Stomach (tissue), 8 donors: ENCODE measurements at regions not wholly inside any gene's neighbourhood (a gene's known extent, or its start where the extent isn't known, plus 50 kb on each side); places are given as distances from the start of the nearest gene placed in this dataset.

Experiments used
- DNase-seq, 2 donors: peaks; one replicate each; pipeline versions ENCODE4 v3.0.0 to v3.0.0-alpha.2; 2013 to 2019
- H3K27ac ChIP-seq, 5 donors: fragments of 200-600 bp in 4 of 5; sonication (generic) in 4 of 5; one replicate each; pipeline ENCODE4 v1.5.1; 2013 to 2019; ENCODE audit warnings: mild to moderate bottlenecking in 1 of 5, moderate library complexity in 1 of 5
- H3K27me3 ChIP-seq, 3 donors: fragments of 200-600 bp; sonication (generic); one replicate each; pipeline ENCODE4 v1.5.1; 2017 to 2019; ENCODE audit warnings: mixed run types in 1 of 3
- H3K36me3 ChIP-seq, 4 donors: fragments of 200-600 bp; sonication (generic); 1 replicate in 3 of 4; 2 replicates in 1 of 4; pipeline ENCODE4 v1.5.1; 2016 to 2019
- H3K4me1 ChIP-seq, 4 donors: fragments of 200-600 bp; sonication (generic); one replicate each; pipeline ENCODE4 v1.5.1; 2016 to 2019
- H3K4me3 ChIP-seq, 4 donors: fragments of 200-600 bp; sonication (generic) in 3 of 4; one replicate each; pipeline ENCODE4 v1.5.1; 2016 to 2019; ENCODE audit warnings: mild to moderate bottlenecking in 1 of 4
- H3K9me3 ChIP-seq, 4 donors: fragments of 200-600 bp; sonication (generic); one replicate each; pipeline ENCODE4 v1.5.1; 2016 to 2019
- CTCF ChIP-seq, 7 experiments: fragments of 450-650 bp in 4 of 7; fragments of 200-600 bp in 3 of 7; sonication (generic) in 3 of 7; IDR thresholded peaks; one replicate each; pipeline ENCODE4 v1.5.1; 2016 to 2019; ENCODE audit warnings: antibody characterized with exemption in 7 of 7, control low read depth in 2 of 7, mild to moderate bottlenecking in 1 of 7
- EP300 ChIP-seq: sonication (generic); formaldehyde crosslinking; IDR thresholded peaks from one replicate; pipeline ENCODE4 v1.6.1; 2017; ENCODE audit warnings: antibody characterized with exemption
- POLR2A ChIP-seq, 4 donors: fragments of 450-650 bp; IDR thresholded peaks; one replicate each; pipeline ENCODE4 v1.6.1; 2016; ENCODE audit warnings: antibody characterized with exemption in 4 of 4, control low read depth in 2 of 4, mild to moderate bottlenecking in 1 of 4, moderate library complexity in 1 of 4
- POLR2AphosphoS5 ChIP-seq, 3 donors: sonication (generic); formaldehyde crosslinking; IDR thresholded peaks; one replicate each; pipeline ENCODE4 v1.6.1; 2016; ENCODE audit warnings: antibody characterized with exemption in 3 of 3
- WGBS, 5 donors: extraction: QIAGEN DNeasy Blood & Tissue Kit in 3 of 5; methylation state at CpG; one replicate each; pipeline versions ENCODE4 v1.1.5 to v1.1.7; 2013 to 2018; 5-methylcytosine and 5-hydroxymethylcytosine counted together
- intact Hi-C: fragments of 100-400 bp; cut with DNase I; formaldehyde crosslinking; loops from one replicate; pipeline ENCODE4 v1.15.1; 2023; ENCODE audit warnings: low total_unique reads
- donor health status: healthy with polysubstance abuse.
- donor health status: Bipolar disorder and iron deficiency.
- donor health status: healthy.

GRCh38 chr1:60959701-60960100 lies 122.7 kb upstream of the NFIA start:
- no peak overlapping the region for H3K4me3 ChIP-seq
- no peak for DNase-seq
- peaks cover 0 to 4% (median 2%) of the 10 kb centered on the region in 4 donors for H3K9me3 ChIP-seq
- intact Hi-C loops: no loop called here
- 52 to 87% (median 78%) methylated on average over 1 of the region's 1 CpG for WGBS, 5 donors
- H3K27me3 ChIP-seq: no peaks in the 10 kb centered on the region
- TF ChIP-seq CTCF (IDR thresholded peaks at IDR 0.05) (no peak), POLR2A (IDR thresholded peaks at IDR 0.05) (no peak), POLR2AphosphoS5 (IDR thresholded peaks at IDR 0.05) (no peak), EP300 (no peak)
- H3K4me1 ChIP-seq: peaks cover 0 to 13% (median 5%) of the 10 kb centered on the region in 4 donors
- no peak overlapping the region for H3K27ac ChIP-seq
- no peaks in the 10 kb centered on the region for H3K36me3 ChIP-seq

GRCh38 chr1:60958001-60958400 lies 124.4 kb upstream of the NFIA start:
- no peak overlapping the region for H3K4me3 ChIP-seq
- no peak overlapping the region for H3K27ac ChIP-seq
- WGBS, 5 donors: 66 to 82% (median 68%) methylated on average over 3 of the region's 3 CpGs

GRCh38 chr1:60956520-60956919 lies 125.8 kb upstream of the NFIA start:
- H3K4me3 ChIP-seq: no peak overlapping the region
- no peak for TF ChIP-seq EP300
- no peak for TF ChIP-seq POLR2AphosphoS5 (IDR thresholded peaks at IDR 0.05)
- no peak for TF ChIP-seq CTCF (IDR thresholded peaks at IDR 0.05)
- no peak for TF ChIP-seq POLR2A (IDR thresholded peaks at IDR 0.05)
- DNase-seq: no peak
- WGBS, 5 donors: 94 to 99% (median 97%) methylated on average over 3 of the region's 3 CpGs
- no peaks in the 10 kb centered on the region for H3K36me3 ChIP-seq
- H3K27me3 ChIP-seq: no peaks in the 10 kb centered on the region
- peaks cover 0 to 9% (median 5%) of the 10 kb centered on the region in 4 donors for H3K4me1 ChIP-seq
- H3K27ac ChIP-seq: no peak overlapping the region
- no peaks in the 10 kb centered on the region for H3K9me3 ChIP-seq
- intact Hi-C loops: no loop called here

More at GRCh38 chr1:60958001-60958400, 124.4 kb upstream of the NFIA start:
- H3K27me3 ChIP-seq: no peaks in the 10 kb centered on the region
- peaks cover 0 to 13% (median 5%) of the 10 kb centered on the region in 4 donors for H3K4me1 ChIP-seq
- no peaks in the 10 kb centered on the region for H3K9me3 ChIP-seq
- no peak for TF ChIP-seq EP300
- no peak for TF ChIP-seq CTCF (IDR thresholded peaks at IDR 0.05)
- TF ChIP-seq POLR2AphosphoS5 (IDR thresholded peaks at IDR 0.05): no peak
- no peak for TF ChIP-seq POLR2A (IDR thresholded peaks at IDR 0.05)
- no peaks in the 10 kb centered on the region for H3K36me3 ChIP-seq
- DNase-seq: no peak
- intact Hi-C loops: no loop called here

GRCh38 chr1:60952612-60953111 lies 129.7 kb upstream of the NFIA start:
- H3K4me3 ChIP-seq: no peak overlapping the region
- no peaks in the 10 kb centered on the region for H3K9me3 ChIP-seq
- DNase-seq: no peak
- H3K4me1 ChIP-seq: no peaks in the 10 kb centered on the region
- intact Hi-C loops: no loop called here
- no peak overlapping the region for H3K27ac ChIP-seq
- 76 to 88% (median 85%) methylated on average over 10 of the region's 10 CpGs for WGBS, 5 donors
- no peak for TF ChIP-seq POLR2A (IDR thresholded peaks at IDR 0.05)
- no peak for TF ChIP-seq EP300
- no peaks in the 10 kb centered on the region for H3K36me3 ChIP-seq
- no peaks in the 10 kb centered on the region for H3K27me3 ChIP-seq

- Histone ChIP-seq H3K36me3 (no peaks in the 10 kb centered on the region), H3K4me1 (no peaks in the 10 kb centered on the region), H3K9me3 (no peaks in the 10 kb centered on the region), H3K27ac (no peak overlapping the region), H3K4me3 (no peak overlapping the region), H3K27me3 (no peaks in the 10 kb centered on the region)
- DNase-seq: no peak
- 69 to 86% (median 79%) methylated on average over 9 of the region's 9 CpGs for WGBS, 5 donors
- TF ChIP-seq POLR2AphosphoS5 (IDR thresholded peaks at IDR 0.05) (no peak), POLR2A (IDR thresholded peaks at IDR 0.05) (no peak), CTCF (IDR thresholded peaks at IDR 0.05) (no peak), EP300 (no peak)
- intact Hi-C loops: no loop called here
Observed at GRCh38 chr1:60950224-60951063, 131.9 kb upstream of the NFIA start.
